ENCODE measurements at regions not wholly inside any gene's neighbourhood (a gene's known extent, or its start where the extent isn't known, plus 50 kb on each side); places are given as distances from the start of the nearest gene placed in this dataset.

DNA sequence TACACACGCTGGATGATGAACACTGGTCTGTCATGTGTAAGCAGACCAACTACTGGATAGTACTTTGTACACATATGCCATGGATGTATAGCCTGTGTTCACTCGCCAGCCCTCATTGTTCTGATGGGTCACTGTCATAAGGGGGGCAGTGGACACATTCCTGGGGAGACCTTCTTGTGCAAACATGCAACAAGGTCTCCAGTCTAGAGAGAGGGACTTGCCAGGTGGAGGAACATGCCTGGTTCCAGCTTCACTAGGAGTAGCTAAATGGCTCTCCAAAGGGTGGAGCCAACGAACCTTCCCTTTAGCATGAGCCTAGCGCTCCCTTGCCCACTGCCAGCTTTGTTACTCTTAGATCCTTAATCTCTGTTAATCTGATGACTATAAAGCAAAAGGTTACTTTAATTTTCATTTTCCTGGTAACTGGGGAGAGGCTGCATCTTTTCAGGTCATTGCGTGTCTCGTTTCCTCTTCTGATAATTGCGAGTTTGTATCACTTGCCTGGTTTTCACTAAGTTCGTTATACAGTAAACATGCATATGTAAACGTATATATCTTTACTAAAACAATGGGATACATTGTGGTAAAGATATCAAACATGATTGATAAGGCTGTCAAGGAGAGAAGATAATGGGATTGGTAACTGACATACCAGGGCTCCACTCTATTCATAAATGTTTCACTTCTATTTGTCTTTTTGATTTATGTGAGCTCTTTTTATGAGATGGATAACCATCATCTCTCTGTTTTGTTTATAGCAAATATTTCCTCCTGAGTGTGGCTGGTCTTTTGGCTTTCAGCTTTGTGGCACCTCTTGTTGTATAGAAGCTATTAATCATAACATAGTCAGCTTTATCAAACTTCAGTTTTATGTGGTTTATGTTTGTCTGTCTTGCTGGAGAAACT, 235.2 kb upstream of the SGCG start:
- TF ChIP-seq, protein P1, sequence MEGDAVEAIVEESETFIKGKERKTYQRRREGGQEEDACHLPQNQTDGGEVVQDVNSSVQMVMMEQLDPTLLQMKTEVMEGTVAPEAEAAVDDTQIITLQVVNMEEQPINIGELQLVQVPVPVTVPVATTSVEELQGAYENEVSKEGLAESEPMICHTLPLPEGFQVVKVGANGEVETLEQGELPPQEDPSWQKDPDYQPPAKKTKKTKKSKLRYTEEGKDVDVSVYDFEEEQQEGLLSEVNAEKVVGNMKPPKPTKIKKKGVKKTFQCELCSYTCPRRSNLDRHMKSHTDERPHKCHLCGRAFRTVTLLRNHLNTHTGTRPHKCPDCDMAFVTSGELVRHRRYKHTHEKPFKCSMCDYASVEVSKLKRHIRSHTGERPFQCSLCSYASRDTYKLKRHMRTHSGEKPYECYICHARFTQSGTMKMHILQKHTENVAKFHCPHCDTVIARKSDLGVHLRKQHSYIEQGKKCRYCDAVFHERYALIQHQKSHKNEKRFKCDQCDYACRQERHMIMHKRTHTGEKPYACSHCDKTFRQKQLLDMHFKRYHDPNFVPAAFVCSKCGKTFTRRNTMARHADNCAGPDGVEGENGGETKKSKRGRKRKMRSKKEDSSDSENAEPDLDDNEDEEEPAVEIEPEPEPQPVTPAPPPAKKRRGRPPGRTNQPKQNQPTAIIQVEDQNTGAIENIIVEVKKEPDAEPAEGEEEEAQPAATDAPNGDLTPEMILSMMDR (conservative IDR thresholded peaks at IDR 0.05): no peak
- no peak for TF ChIP-seq EZH2 (IDR thresholded peaks at IDR 0.05; ENCODE audit: low read depth)
